MM.1S (cell line): ENCODE measurements at regions not wholly inside any gene's neighbourhood (a gene's known extent, or its start where the extent isn't known, plus 50 kb on each side); places are given as distances from the start of the nearest gene placed in this dataset.
"Not testable (repeated sequence)": the region's sequence is repeated elsewhere in the genome, so short reads cannot be mapped to it uniquely, and the experiment has no call there.

ENCODE experiments used
- DNase-seq: peaks from one replicate; pipeline ENCODE4 v3.0.0-alpha.2; 2015
- H2AFZ ChIP-seq: fragments of 300-600 bp; sonication (generic); 2 replicates; pipeline ENCODE4 v1.6.0; 2016; ENCODE audit warnings: antibody characterized with exemption, low read length
- H3F3A ChIP-seq: fragments of 300-600 bp; sonication (generic); 2 replicates; pipeline ENCODE4 v1.6.1; 2016; ENCODE audit warnings: mild to moderate bottlenecking, antibody characterized with exemption, low read length, moderate library complexity, mixed read lengths; ENCODE audit not compliant: insufficient read depth
- H3K27ac ChIP-seq: fragments of 300-600 bp; sonication (generic); 2 replicates; pipeline ENCODE4 v1.5.1; 2016; ENCODE audit warnings: mild to moderate bottlenecking, low read length
- H3K27me3 ChIP-seq: fragments of 300-600 bp; sonication (generic); replicated peaks from 2 replicates; pipeline ENCODE4 v1.6.0; 2016; ENCODE audit warnings: low read length; ENCODE audit not compliant: insufficient read depth
- H3K36me3 ChIP-seq: fragments of 300-600 bp; sonication (generic); replicated peaks from 2 replicates; pipeline ENCODE4 v1.6.1; 2016; ENCODE audit warnings: mild to moderate bottlenecking, low read length, mixed read lengths; ENCODE audit not compliant: insufficient read depth
- H3K4me1 ChIP-seq: fragments of 300-600 bp; sonication (generic); 2 replicates; pipeline ENCODE4 v1.6.1; 2016; ENCODE audit warnings: low read length, mixed read lengths
- H3K4me2 ChIP-seq: fragments of 300-600 bp; sonication (generic); 2 replicates; pipeline ENCODE4 v1.6.0; 2016; ENCODE audit warnings: low read depth, low read length
- H3K4me3 ChIP-seq: fragments of 300-600 bp; sonication (generic); 2 replicates; pipeline ENCODE4 v1.5.1; 2016; ENCODE audit warnings: low read length, mixed read lengths
- H3K79me2 ChIP-seq: fragments of 300-600 bp; sonication (generic); 2 replicates; pipeline ENCODE4 v1.6.1; 2016; ENCODE audit warnings: mixed run types, low read length, mixed read lengths
- H3K9ac ChIP-seq: fragments of 300-600 bp; sonication (generic); 2 replicates; pipeline ENCODE4 v1.6.1; 2016; ENCODE audit warnings: low read length, mixed read lengths
- H3K9me2 ChIP-seq: fragments of 300-600 bp; sonication (generic); replicated peaks from 2 replicates; pipeline ENCODE4 v1.6.1; 2016; ENCODE audit warnings: mild to moderate bottlenecking, low read length, mixed read lengths; ENCODE audit not compliant: insufficient read depth
- H3K9me3 ChIP-seq: fragments of 300-600 bp; sonication (generic); replicated peaks from 2 replicates; pipeline ENCODE4 v1.6.1; 2016; ENCODE audit warnings: mild to moderate bottlenecking, low read length, mixed read lengths; ENCODE audit not compliant: insufficient read depth
- H4K20me1 ChIP-seq: fragments of 300-600 bp; sonication (generic); 2 replicates; pipeline ENCODE4 v1.6.1; 2016; ENCODE audit warnings: mild to moderate bottlenecking, low read length, moderate library complexity, mixed read lengths; ENCODE audit not compliant: insufficient read depth
- CTCF ChIP-seq: fragments of 300-600 bp; sonication (generic); IDR thresholded peaks from 2 replicates; pipeline ENCODE4 v1.5.1; 2016; ENCODE audit warnings: antibody characterized with exemption, low read length, mixed read lengths
- EZH2 ChIP-seq: fragments of 300-600 bp; sonication (generic); optimal IDR thresholded peaks from 2 replicates; pipeline ENCODE3; 2017; ENCODE audit warnings: low read depth, mild to moderate bottlenecking, antibody characterized with exemption, low read length, mixed read lengths
- EZH2phosphoT487 ChIP-seq: fragments of 300-600 bp; sonication (generic); IDR thresholded peaks from 2 replicates; pipeline ENCODE4 v1.6.1; 2018; ENCODE audit warnings: antibody characterized with exemption, low read length

GRCh38 chr3:147514366-147515160 is 105.4 kb downstream of the ZIC1 start:
- Histone ChIP-seq H3K36me3 (no peaks in the 10 kb centered on the region), H3K9ac (no peak overlapping the region), H3K4me3 (no peak overlapping the region), H3F3A (no peaks in the 10 kb centered on the region), H4K20me1 (no peaks in the 10 kb centered on the region), H3K27me3 (no peaks in the 10 kb centered on the region), H3K4me1 (no peaks in the 10 kb centered on the region), H3K4me2 (no peak overlapping the region), H3K79me2 (no peaks in the 10 kb centered on the region), H3K27ac (no peak overlapping the region), H3K9me3 (no peaks in the 10 kb centered on the region), H2AFZ (no peak overlapping the region), H3K9me2 (no peaks in the 10 kb centered on the region)
- no peak for DNase-seq
- no peak for TF ChIP-seq EZH2phosphoT487
- no peak for TF ChIP-seq EZH2
- no peak for TF ChIP-seq CTCF

GRCh38 chr3:147518465-147518864 is 109.3 kb downstream of the ZIC1 start:
- no peak overlapping the region for H3K4me2 ChIP-seq
- TF ChIP-seq EZH2, result no peak
- no peak for TF ChIP-seq CTCF
- H3K27ac ChIP-seq, result no peak overlapping the region
- no peaks in the 10 kb centered on the region for H3K27me3 ChIP-seq
- no peak overlapping the region for H2AFZ ChIP-seq
- no peaks in the 10 kb centered on the region for H3K79me2 ChIP-seq
- no peaks in the 10 kb centered on the region for H3K9me3 ChIP-seq
- H3K9ac ChIP-seq, result no peak overlapping the region
- H3F3A ChIP-seq, result no peaks in the 10 kb centered on the region
- no peaks in the 10 kb centered on the region for H3K4me1 ChIP-seq
- H3K36me3 ChIP-seq, result no peaks in the 10 kb centered on the region
- no peak for DNase-seq
- H3K4me3 ChIP-seq, result no peak overlapping the region
- H4K20me1 ChIP-seq, result no peaks in the 10 kb centered on the region
- no peaks in the 10 kb centered on the region for H3K9me2 ChIP-seq

GRCh38 chr3:147521646-147522045 is 112.5 kb downstream of the ZIC1 start:
- Histone ChIP-seq H3K9me3 (no peaks in the 10 kb centered on the region), H4K20me1 (no peaks in the 10 kb centered on the region), H2AFZ (no peak overlapping the region), H3K27me3 (no peaks in the 10 kb centered on the region), H3K4me2 (no peak overlapping the region), H3K27ac (no peak overlapping the region), H3K4me1 (no peaks in the 10 kb centered on the region), H3K4me3 (no peak overlapping the region), H3K9ac (no peak overlapping the region), H3K36me3 (no peaks in the 10 kb centered on the region), H3K79me2 (no peaks in the 10 kb centered on the region), H3K9me2 (no peaks in the 10 kb centered on the region), H3F3A (no peaks in the 10 kb centered on the region)
- TF ChIP-seq EZH2phosphoT487, result no peak
- TF ChIP-seq EZH2, result no peak
- no peak for TF ChIP-seq CTCF
- DNase-seq, result no peak

- H3F3A ChIP-seq, H3K4me1 ChIP-seq, DNase-seq, H3K9me3 ChIP-seq, H3K9ac ChIP-seq, H3K79me2 ChIP-seq, H2AFZ ChIP-seq, H3K4me3 ChIP-seq, H3K36me3 ChIP-seq, H4K20me1 ChIP-seq, H3K9me2 ChIP-seq, H3K27me3 ChIP-seq, H3K27ac ChIP-seq, H3K4me2 ChIP-seq: not testable (repeated sequence)
Observed at GRCh38 chr3:147522780-147523179, 113.6 kb downstream of the ZIC1 start.
